Osteocyte (in vitro differentiated cells): ENCODE measurements at regions not wholly inside any gene's neighbourhood (a gene's known extent, or its start where the extent isn't known, plus 50 kb on each side); places are given as distances from the start of the nearest gene placed in this dataset.

Source experiments
- DNase-seq: peaks from one replicate; pipeline ENCODE4 v3.0.0; 2021; ENCODE audit warnings: mixed read lengths; ENCODE audit not compliant: unreplicated experiment; ENCODE audit errors: extremely low spot score
- H3K27ac Mint-ChIP-seq: one replicate; pipeline ENCODE4 v1.8.0; 2021; ENCODE audit warnings: mild to moderate bottlenecking, mixed read lengths; ENCODE audit not compliant: unreplicated experiment
- H3K27me3 Mint-ChIP-seq: one replicate; pipeline ENCODE4 v1.8.0; 2021; ENCODE audit warnings: mixed read lengths; ENCODE audit not compliant: unreplicated experiment
- H3K36me3 Mint-ChIP-seq: one replicate; pipeline ENCODE4 v1.8.0; 2021; ENCODE audit warnings: mixed read lengths; ENCODE audit not compliant: unreplicated experiment
- H3K4me1 Mint-ChIP-seq: one replicate; pipeline ENCODE4 v1.8.0; 2021; ENCODE audit warnings: mixed read lengths; ENCODE audit not compliant: unreplicated experiment
- H3K4me3 Mint-ChIP-seq: one replicate; pipeline ENCODE4 v1.8.0; 2021; ENCODE audit warnings: mild to moderate bottlenecking, moderate library complexity, mixed read lengths; ENCODE audit not compliant: unreplicated experiment
- H3K9me3 Mint-ChIP-seq: one replicate; pipeline ENCODE4 v1.8.0; 2021; ENCODE audit warnings: mixed read lengths; ENCODE audit not compliant: unreplicated experiment
- CTCF ChIP-seq: fragments of 200-600 bp; sonication (generic); IDR thresholded peaks from 2 replicates; pipeline ENCODE4 v1.5.0; 2021; ENCODE audit warnings: antibody characterized with exemption, mild to moderate bottlenecking, moderate library complexity

- H3K27ac Mint-ChIP-seq: no peak overlapping the region
- DNase-seq: no peak
- H3K4me3 Mint-ChIP-seq: no peak overlapping the region
- H3K4me1 Mint-ChIP-seq: peaks cover 22% of the 10 kb centered on the region
- no peaks in the 10 kb centered on the region for H3K27me3 Mint-ChIP-seq
- H3K36me3 Mint-ChIP-seq: no peaks in the 10 kb centered on the region
- H3K9me3 Mint-ChIP-seq: no peaks in the 10 kb centered on the region
- no peak for TF ChIP-seq CTCF
Measured at GRCh38 chr12:124668602-124669001, 101.2 kb upstream of the NCOR2 start.

- Mint-ChIP-seq H3K4me3 (no peak overlapping the region), H3K9me3 (no peaks in the 10 kb centered on the region), H3K4me1 (peaks cover 26% of the 10 kb centered on the region), H3K27ac (no peak overlapping the region), H3K36me3 (no peaks in the 10 kb centered on the region), H3K27me3 (no peaks in the 10 kb centered on the region)
- DNase-seq: no peak
- no peak for TF ChIP-seq CTCF
Measured at GRCh38 chr12:124667506-124668326, 100.3 kb upstream of the NCOR2 start.

GRCh38 chr12:124666722-124667259 lies 99.4 kb upstream of the NCOR2 start:
- Mint-ChIP-seq H3K36me3 (no peaks in the 10 kb centered on the region), H3K9me3 (no peaks in the 10 kb centered on the region), H3K4me3 (no peak overlapping the region), H3K27ac (no peak overlapping the region), H3K27me3 (no peaks in the 10 kb centered on the region), H3K4me1 (peaks cover 26% of the 10 kb centered on the region)
- no peak for DNase-seq
- TF ChIP-seq CTCF: no peak

- Mint-ChIP-seq H3K4me3 (no peak overlapping the region), H3K27ac (peak overlapping the region; percentile 6), H3K36me3 (no peaks in the 10 kb centered on the region), H3K27me3 (no peaks in the 10 kb centered on the region), H3K9me3 (no peaks in the 10 kb centered on the region), H3K4me1 (peaks cover 34% of the 10 kb centered on the region)
- no peak for TF ChIP-seq CTCF
- DNase-seq: no peak
Measured at GRCh38 chr12:124665511-124665910, 98.1 kb upstream of the NCOR2 start.

GRCh38 chr12:124664395-124665111 lies 97.1 kb upstream of the NCOR2 start:
- Mint-ChIP-seq H3K4me3 (no peak overlapping the region), H3K4me1 (peaks cover 34% of the 10 kb centered on the region), H3K27me3 (no peaks in the 10 kb centered on the region), H3K9me3 (no peaks in the 10 kb centered on the region), H3K27ac (no peak overlapping the region), H3K36me3 (no peaks in the 10 kb centered on the region)
- no peak for TF ChIP-seq CTCF
- DNase-seq: no peak
